Panc1 (cell line): ENCODE measurements at regions not wholly inside any gene's neighbourhood (a gene's known extent, or its start where the extent isn't known, plus 50 kb on each side); places are given as distances from the start of the nearest gene placed in this dataset.

Experiments
- ATAC-seq: fragments of 200-7000 bp; cut with Tn5 transposase; 2 replicates; pipeline ENCODE4 v1.9.1; 2020; ENCODE audit warnings: mild to moderate bottlenecking, moderate library complexity
- BruUV-seq: library from RNA; stranded (reverse); fragments of 400-500 nt; replicated peaks from 2 replicates; lab custom pipeline; 2021; lab: Mats Ljungman, UMichigan
- CTCF ChIA-PET: fragments of 300-600 bp; sonication (Branson Sonifier 250); formaldehyde crosslinking; loops from one replicate; lab custom pipeline; 2022; ENCODE audit warnings: antibody characterized with exemption; lab: Charles Lee
- POLR2A ChIA-PET: fragments of 300-600 bp; sonication (Branson Sonifier 250); formaldehyde crosslinking; loops from one replicate; lab custom pipeline; 2022; ENCODE audit warnings: antibody characterized with exemption; lab: Charles Lee
- DNase-seq: peaks from one replicate; pipeline ENCODE4 v3.0.0-alpha.2; 2010; ENCODE audit warnings: low read depth, low spot score
- H3K27ac ChIP-seq: 2 replicates; pipeline ENCODE4 v1.5.1; 2011; ENCODE audit warnings: mild to moderate bottlenecking, low read length, inconsistent platforms
- H3K27me3 ChIP-seq: fragments of 200-500 bp; sonication (Bioruptor generic); 2 replicates; pipeline ENCODE4 v1.6.0; 2014; ENCODE audit warnings: low read length, inconsistent platforms; ENCODE audit not compliant: control insufficient read depth, insufficient read depth
- H3K36me3 ChIP-seq: fragments of 200-500 bp; sonication (Bioruptor generic); 2 replicates; pipeline ENCODE4 v1.5.1; 2014; ENCODE audit warnings: inconsistent platforms, mild to moderate bottlenecking, low read length, moderate library complexity; ENCODE audit not compliant: control insufficient read depth, insufficient read depth
- H3K4me1 ChIP-seq: 2 replicates; pipeline ENCODE4 v1.5.1; 2011; ENCODE audit warnings: inconsistent platforms, mild to moderate bottlenecking, low read length, moderate library complexity; ENCODE audit not compliant: control insufficient read depth, insufficient read depth
- H3K4me3 ChIP-seq, 2 experiments: 2 replicates each; pipeline ENCODE4 v1.5.1; 2011 to 2012; ENCODE audit warnings: low read depth in 2 of 2, low read length in 2 of 2, mild to moderate bottlenecking in 2 of 2, inconsistent platforms in 1 of 2, moderate library complexity in 1 of 2
- H3K9me3 ChIP-seq: fragments of 200-500 bp; sonication (Bioruptor generic); 2 replicates; pipeline ENCODE4 v1.5.1; 2014; ENCODE audit warnings: low read depth, mild to moderate bottlenecking, inconsistent platforms, low read length, moderate library complexity; ENCODE audit not compliant: control insufficient read depth, insufficient read depth
- CTCF ChIP-seq: fragments of 450-650 bp; IDR thresholded peaks from 2 replicates; pipeline ENCODE4 v1.5.1; 2017; ENCODE audit warnings: mild to moderate bottlenecking
- POLR2AphosphoS5 ChIP-seq: IDR thresholded peaks from 2 replicates; pipeline ENCODE4 v1.6.1; 2012; ENCODE audit warnings: mild to moderate bottlenecking, low read depth, low read length, moderate library complexity
- REST ChIP-seq, 2 experiments: IDR thresholded peaks; 2 replicates each; pipeline ENCODE4 v1.6.1; 2011 to 2012; ENCODE audit warnings: low read depth in 2 of 2, control low read depth in 1 of 2, low read length in 1 of 2, mild to moderate bottlenecking in 1 of 2, moderate library complexity in 1 of 2; ENCODE audit not compliant: insufficient read depth in 1 of 2
- SIN3A ChIP-seq: IDR thresholded peaks from 2 replicates; pipeline ENCODE4 v1.6.1; 2012; ENCODE audit warnings: low read depth, mild to moderate bottlenecking, low read length, moderate library complexity, borderline replicate concordance; ENCODE audit not compliant: insufficient read depth
- TCF7L2 ChIP-seq: IDR thresholded peaks from 2 replicates; pipeline ENCODE4 v1.6.1; 2011; ENCODE audit warnings: mild to moderate bottlenecking, low read depth, low read length, inconsistent platforms
- in situ Hi-C: cut with HindIII; loops from 2 replicates; pipeline ENCODE4 v1.10.0; 2016; ENCODE audit warnings: low sequenced_read_pairs, low pct_unique_long_range_greater_than_20kb
- intact Hi-C: fragments of 100-400 bp; cut with micrococcal nuclease; formaldehyde crosslinking; loops from one replicate; pipeline ENCODE4 v1.10.0; 2022; ENCODE audit not compliant: unreplicated experiment

- no peaks in the 10 kb centered on the region for H3K4me1 ChIP-seq
- TF ChIP-seq POLR2AphosphoS5 (no peak), TCF7L2 (no peak), SIN3A (no peak), CTCF (no peak)
- DNase-seq = no peak
- no TSS peak for BruUV-seq
- H3K4me3 ChIP-seq = no peak overlapping the region
- intact Hi-C loops (no loop called here), in situ Hi-C loops (no loop called here)
- CTCF ChIA-PET = no interaction called here
- H3K27ac ChIP-seq = no peak overlapping the region
- H3K27me3 ChIP-seq = no peaks in the 10 kb centered on the region
- POLR2A ChIA-PET = no interaction called here
- no peaks in the 10 kb centered on the region for H3K9me3 ChIP-seq
- H3K36me3 ChIP-seq = no peaks in the 10 kb centered on the region
- no peak for ATAC-seq
Measured at GRCh38 chr1:193937308-193937707, 750.9 kb upstream of the B3GALT2 start.

- no peak overlapping the region for H3K4me3 ChIP-seq
- in situ Hi-C loops (no loop called here), intact Hi-C loops (no loop called here)
- no peaks in the 10 kb centered on the region for H3K4me1 ChIP-seq
- H3K36me3 ChIP-seq = no peaks in the 10 kb centered on the region
- POLR2A ChIA-PET = no interaction called here
- BruUV-seq = no TSS peak
- DNase-seq = no peak
- H3K9me3 ChIP-seq = peaks cover under 1% of the 10 kb centered on the region; the same call in 1 of the 2 replicates
- H3K27ac ChIP-seq = no peak overlapping the region
- no peak for ATAC-seq
- TF ChIP-seq CTCF = no peak
- TF ChIP-seq TCF7L2 = no peak
- TF ChIP-seq POLR2AphosphoS5 = no peak
- no peak for TF ChIP-seq SIN3A
- TF ChIP-seq REST (IDR thresholded peaks at IDR 0.05; ENCODE audit: insufficient read depth in 1 of 2, low read depth in 2 of 2, low read length in 1 of 2) = no peak
- CTCF ChIA-PET = no interaction called here
- H3K27me3 ChIP-seq = no peaks in the 10 kb centered on the region
Measured at GRCh38 chr1:193932979-193933378, 746.6 kb upstream of the B3GALT2 start.
